Mesenchymal stem cell (in vitro differentiated cells and primary cell): ENCODE measurements at regions not wholly inside any gene's neighbourhood (a gene's known extent, or its start where the extent isn't known, plus 50 kb on each side); places are given as distances from the start of the nearest gene placed in this dataset.

Experiments used
- DNase-seq: peaks from one replicate; pipeline ENCODE4 v3.0.0-alpha.2; 2013
- H2AFZ ChIP-seq: one replicate; pipeline ENCODE4 v1.6.1; 2013; ENCODE audit warnings: low read depth, mild to moderate bottlenecking, control low read depth, inconsistent platforms, low read length, moderate library complexity
- H2AK5ac ChIP-seq: 2 replicates; pipeline ENCODE4 v1.6.1; 2013; ENCODE audit warnings: low read length, moderate library complexity, mild to moderate bottlenecking, inconsistent platforms; ENCODE audit not compliant: severe bottlenecking
- H2BK120ac ChIP-seq: one replicate; pipeline ENCODE4 v1.6.1; 2013; ENCODE audit warnings: low read depth, mild to moderate bottlenecking, inconsistent platforms, low read length, moderate library complexity
- H2BK12ac ChIP-seq, 2 experiments: one replicate each; pipeline ENCODE4 v1.6.1; 2013; ENCODE audit warnings: inconsistent platforms in 2 of 2, low read length in 2 of 2, mild to moderate bottlenecking in 2 of 2, moderate library complexity in 2 of 2, control low read depth in 1 of 2
- H2BK15ac ChIP-seq: one replicate; pipeline ENCODE4 v1.6.1; 2013; ENCODE audit warnings: mild to moderate bottlenecking, low read depth, inconsistent platforms; ENCODE audit not compliant: poor library complexity, severe bottlenecking
- H2BK5ac ChIP-seq: 2 replicates; pipeline ENCODE4 v1.6.1; 2013; ENCODE audit warnings: low read depth, mild to moderate bottlenecking, low read length, control low read depth, inconsistent platforms; ENCODE audit not compliant: poor library complexity, severe bottlenecking
- H3K14ac ChIP-seq, 2 experiments: one replicate each; pipeline ENCODE4 v1.6.1; 2013; ENCODE audit warnings: inconsistent platforms in 2 of 2, low read length in 2 of 2, control low read depth in 1 of 2, mild to moderate bottlenecking in 1 of 2, moderate library complexity in 1 of 2
- H3K18ac ChIP-seq, 2 experiments: one replicate each; pipeline ENCODE4 v1.6.1; 2013; ENCODE audit warnings: inconsistent platforms in 2 of 2, low read length in 2 of 2, control low read depth in 1 of 2, low read depth in 1 of 2, mild to moderate bottlenecking in 1 of 2
- H3K23ac ChIP-seq, 2 experiments: one replicate each; pipeline ENCODE4 v1.6.1; 2013; ENCODE audit warnings: inconsistent platforms in 2 of 2, low read length in 2 of 2, mild to moderate bottlenecking in 2 of 2, moderate library complexity in 2 of 2, control low read depth in 1 of 2
- H3K27ac ChIP-seq: 2 replicates; pipeline ENCODE4 v1.5.1; 2013; ENCODE audit warnings: mild to moderate bottlenecking, moderate library complexity, low read length, control low read depth, inconsistent platforms; ENCODE audit not compliant: poor library complexity, severe bottlenecking
- H3K27me3 ChIP-seq, 2 experiments: 2 replicates each; pipeline versions ENCODE4 v1.6.1 to v1.7.0; 2013; ENCODE audit warnings: low read length in 2 of 2, mild to moderate bottlenecking in 2 of 2, moderate library complexity in 2 of 2, control low read depth in 1 of 2, inconsistent platforms in 1 of 2; ENCODE audit not compliant: control insufficient read depth in 1 of 2, insufficient read depth in 1 of 2
- H3K36me3 ChIP-seq, 2 experiments: 2 replicates each; pipeline versions ENCODE4 v1.6.1 to v1.7.0; 2013; ENCODE audit warnings: low read length in 2 of 2, control low read depth in 1 of 2, inconsistent platforms in 1 of 2, low read depth in 1 of 2, mild to moderate bottlenecking in 1 of 2; ENCODE audit not compliant: insufficient read depth in 2 of 2, control insufficient read depth in 1 of 2
- H3K4ac ChIP-seq, 2 experiments: one replicate each; pipeline ENCODE4 v1.6.1; 2013; ENCODE audit warnings: inconsistent platforms in 2 of 2, low read length in 2 of 2, mild to moderate bottlenecking in 2 of 2, moderate library complexity in 2 of 2, control low read depth in 1 of 2, low read depth in 1 of 2
- H3K4me1 ChIP-seq: 2 replicates; pipeline ENCODE4 v1.6.1; 2013; ENCODE audit warnings: low read depth, low read length, control low read depth; ENCODE audit not compliant: control insufficient read depth, insufficient read depth
- H3K4me2 ChIP-seq: 2 replicates; pipeline ENCODE4 v1.6.1; 2013; ENCODE audit warnings: low read length, mild to moderate bottlenecking, inconsistent platforms; ENCODE audit not compliant: poor library complexity, severe bottlenecking
- H3K4me3 ChIP-seq, 2 experiments: 2 replicates each; pipeline versions ENCODE4 v1.5.1 to v1.7.0; 2013; ENCODE audit warnings: low read length in 2 of 2, mild to moderate bottlenecking in 2 of 2, control low read depth in 1 of 2, low read depth in 1 of 2; ENCODE audit not compliant: insufficient read depth in 1 of 2
- H3K79me1 ChIP-seq: replicated peaks from 2 replicates; pipeline ENCODE4 v1.6.1; 2013; ENCODE audit warnings: mild to moderate bottlenecking, control low read depth, low read length, inconsistent platforms; ENCODE audit not compliant: poor library complexity, severe bottlenecking
- H3K9ac ChIP-seq: 2 replicates; pipeline ENCODE4 v1.7.0; 2013; ENCODE audit warnings: mild to moderate bottlenecking, low read length, moderate library complexity
- H3K9me3 ChIP-seq: 2 replicates; pipeline ENCODE4 v1.7.0; 2013; ENCODE audit warnings: mild to moderate bottlenecking, low read length; ENCODE audit not compliant: control insufficient read depth
- H4K8ac ChIP-seq: one replicate; pipeline ENCODE4 v1.6.1; 2013; ENCODE audit warnings: inconsistent platforms, mild to moderate bottlenecking, low read length, moderate library complexity
- H4K91ac ChIP-seq: one replicate; pipeline ENCODE4 v1.6.1; 2013; ENCODE audit warnings: mild to moderate bottlenecking, low read length, inconsistent platforms
- WGBS: methylation state at CpG from one replicate; pipeline ENCODE4 v1.1.7; 2013; ENCODE audit warnings: mixed read lengths; 5-methylcytosine and 5-hydroxymethylcytosine counted together

DNA sequence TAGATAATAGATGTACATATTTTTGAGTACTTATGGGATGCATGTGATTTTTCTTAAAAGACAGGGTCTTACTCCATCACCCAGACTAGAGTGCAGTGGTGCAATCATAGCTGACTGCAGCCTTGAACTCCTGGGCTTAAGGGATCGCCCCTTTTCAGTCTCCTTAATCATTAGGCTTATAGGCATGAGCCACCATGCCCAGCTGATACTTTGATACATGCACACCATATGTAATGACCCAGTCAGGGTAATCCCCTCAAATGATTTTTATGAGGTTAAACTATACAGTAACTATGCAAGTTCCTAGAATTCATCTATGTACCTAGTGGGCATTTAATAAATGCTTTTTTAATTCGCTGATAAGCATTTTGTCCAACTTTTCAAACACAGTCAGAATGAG is 292.3 kb downstream of the DTWD2 start:
- Histone ChIP-seq H3K14ac (no peak overlapping the region), H3K4ac (no peak overlapping the region), H3K23ac (no peak overlapping the region), H3K4me2 (no peak overlapping the region), H2AFZ (no peak overlapping the region), H3K27ac (no peak overlapping the region), H2BK120ac (no peak overlapping the region), H4K8ac (no peak overlapping the region), H3K9me3 (no peaks in the 10 kb centered on the region), H3K4me1 (no peaks in the 10 kb centered on the region), H4K91ac (no peak overlapping the region), H3K18ac (no peak overlapping the region), H2BK5ac (no peak overlapping the region), H3K79me1 (no peaks in the 10 kb centered on the region), H3K27me3 (no peaks in the 10 kb centered on the region), H2BK12ac (no peak overlapping the region), H3K9ac (no peak overlapping the region), H2AK5ac (no peak overlapping the region), H3K4me3 (no peak overlapping the region), H3K36me3 (no peaks in the 10 kb centered on the region), H2BK15ac (no peak overlapping the region)
- DNase-seq: no peak
- WGBS: 94% methylated on average over 1 of the region's 2 CpGs

DNA sequence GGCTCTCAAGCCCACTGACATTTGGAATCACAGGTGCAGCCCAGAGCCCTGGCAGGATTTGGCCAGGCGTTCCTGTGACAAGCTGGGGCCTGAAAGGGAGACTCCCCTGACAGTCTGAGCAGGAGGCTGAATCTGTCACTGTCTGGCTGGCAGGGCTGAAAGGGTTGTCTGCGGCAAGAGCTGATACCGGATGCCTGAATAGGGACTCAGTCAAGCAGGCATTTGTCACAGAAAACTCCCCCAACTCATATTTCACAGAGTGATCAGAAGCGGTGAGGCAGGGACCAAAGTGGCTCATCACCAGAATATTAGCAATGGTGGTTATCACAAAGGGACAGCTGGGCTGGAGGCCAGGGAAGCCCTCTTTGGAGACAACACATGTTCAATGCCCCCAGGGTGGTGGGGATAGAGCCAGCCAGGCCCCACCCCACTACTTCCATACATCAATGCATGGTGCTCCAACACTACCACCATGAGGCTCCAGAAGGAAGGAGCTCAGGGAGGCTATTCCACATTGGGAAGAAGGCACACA is 295.5 kb downstream of the DTWD2 start:
- H2AK5ac ChIP-seq: no peak overlapping the region

DNA sequence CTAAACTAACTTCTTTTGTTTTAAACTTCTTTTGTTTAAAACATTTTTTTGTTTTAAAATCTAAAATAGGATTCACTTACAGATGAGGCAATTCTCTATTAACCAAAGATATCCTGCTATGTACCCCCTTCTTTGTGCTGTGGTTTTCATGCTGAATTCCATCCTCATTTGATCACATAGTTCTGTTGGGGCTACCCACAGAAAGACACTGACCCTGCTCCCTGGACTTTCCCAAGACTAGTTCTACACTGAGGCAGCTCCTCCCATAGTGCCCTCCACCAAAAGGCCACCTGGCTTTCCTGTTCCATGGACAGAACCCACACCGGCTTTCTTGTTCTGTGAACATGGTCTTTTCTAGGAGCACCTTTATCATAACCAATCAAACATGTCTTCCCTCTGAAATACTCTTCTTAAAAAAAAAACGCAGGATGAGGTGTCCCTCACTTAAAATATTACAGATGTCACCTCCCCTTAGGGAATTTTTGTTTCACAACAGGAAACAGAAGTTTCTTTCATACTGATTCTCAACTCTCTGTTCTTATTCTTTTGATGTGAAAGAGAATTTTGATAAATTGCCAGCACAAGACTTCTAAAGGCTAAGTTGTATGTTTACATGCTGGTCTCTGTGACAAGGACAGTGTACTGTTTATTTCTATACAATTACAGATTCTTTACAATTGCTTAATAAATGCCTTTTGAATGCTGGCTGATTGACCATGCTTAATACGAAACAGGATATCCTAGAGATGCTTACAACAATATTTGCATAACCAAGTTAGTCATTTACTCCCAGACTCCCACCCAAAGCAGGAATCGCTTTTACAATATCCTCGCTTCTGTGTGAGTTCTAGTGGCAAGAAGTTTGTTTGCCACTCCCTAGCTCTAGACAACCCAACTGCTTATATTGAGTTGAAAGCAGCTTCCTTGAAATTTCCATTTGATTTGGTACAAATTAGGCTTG is 300.4 kb downstream of the DTWD2 start:
- WGBS: 82% methylated on average over 5 of the region's 5 CpGs
- Histone ChIP-seq H4K8ac (no peak overlapping the region), H3K18ac (no peak overlapping the region), H3K9me3 (peaks cover 3% of the 10 kb centered on the region), H3K4me1 (peaks cover 6% of the 10 kb centered on the region), H3K27ac (peak overlapping the region; percentile 99), H2BK15ac (no peak overlapping the region), H3K4ac (no peak overlapping the region), H3K27me3 (no peaks in the 10 kb centered on the region), H3K14ac (no peak overlapping the region), H3K23ac (no peak overlapping the region), H3K4me2 (peak overlapping the region; percentile 19), H3K9ac (no peak overlapping the region), H4K91ac (no peak overlapping the region), H2BK120ac (no peak overlapping the region), H3K4me3 (no peak overlapping the region), H3K79me1 (no peaks in the 10 kb centered on the region), H2AFZ (no peak overlapping the region), H2AK5ac (no peak overlapping the region), H2BK12ac (no peak overlapping the region), H3K36me3 (no peaks in the 10 kb centered on the region), H2BK5ac (peak overlapping the region; percentile 99)
- peak; percentile 7 for DNase-seq

More for the DNA sequence above, 295.5 kb downstream of the DTWD2 start:
- Histone ChIP-seq H2BK15ac (no peak overlapping the region), H2BK5ac (no peak overlapping the region), H2AFZ (no peak overlapping the region), H3K4ac (no peak overlapping the region), H2BK120ac (no peak overlapping the region), H3K9me3 (peaks cover 3% of the 10 kb centered on the region), H3K14ac (no peak overlapping the region), H3K9ac (no peak overlapping the region), H4K91ac (no peak overlapping the region), H3K4me2 (no peak overlapping the region), H3K4me1 (no peaks in the 10 kb centered on the region), H3K18ac (no peak overlapping the region), H4K8ac (no peak overlapping the region), H3K79me1 (no peaks in the 10 kb centered on the region), H2BK12ac (no peak overlapping the region), H3K23ac (no peak overlapping the region), H3K27ac (no peak overlapping the region), H3K4me3 (no peak overlapping the region), H3K36me3 (no peaks in the 10 kb centered on the region), H3K27me3 (no peaks in the 10 kb centered on the region)
- WGBS: 86% methylated on average over 4 of the region's 4 CpGs
- no peak for DNase-seq

DNA sequence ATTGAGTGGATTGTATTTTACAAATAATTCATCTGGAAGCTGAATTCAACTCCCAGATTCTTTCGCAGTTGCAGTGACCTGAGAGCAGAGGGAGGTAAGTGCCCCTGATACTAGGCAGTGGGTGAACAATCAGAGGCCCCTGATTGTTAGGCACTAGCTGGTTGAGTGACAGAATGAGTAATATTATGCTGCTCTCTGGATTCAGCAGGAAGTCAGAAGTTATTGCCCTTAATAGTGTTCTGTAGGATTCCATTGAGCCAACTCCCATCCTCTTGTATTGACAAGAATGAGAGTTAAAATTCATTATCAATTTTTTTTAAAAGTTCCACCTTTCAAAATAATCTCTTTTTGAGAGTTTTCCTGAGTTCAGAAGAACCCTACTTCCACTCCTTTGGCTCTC is 301.2 kb downstream of the DTWD2 start:
- Histone ChIP-seq H3K9me3 (peaks cover 3% of the 10 kb centered on the region), H3K4ac (no peak overlapping the region), H3K27ac (peak overlapping the region; percentile 99), H3K18ac (no peak overlapping the region), H2BK15ac (no peak overlapping the region), H3K4me1 (peaks cover 6% of the 10 kb centered on the region), H3K27me3 (no peaks in the 10 kb centered on the region), H3K79me1 (no peaks in the 10 kb centered on the region), H3K23ac (no peak overlapping the region), H4K91ac (no peak overlapping the region), H3K4me3 (no peak overlapping the region), H2BK120ac (no peak overlapping the region), H3K14ac (no peak overlapping the region), H2BK5ac (peak overlapping the region; percentile 99), H2AK5ac (no peak overlapping the region), H3K4me2 (peak overlapping the region; percentile 33), H3K9ac (no peak overlapping the region), H4K8ac (no peak overlapping the region), H3K36me3 (no peaks in the 10 kb centered on the region), H2AFZ (no peak overlapping the region), H2BK12ac (no peak overlapping the region)
- DNase-seq: no peak
- WGBS: 85% methylated on average over 1 of the region's 1 CpG
